ENCODE measurements at regions not wholly inside any gene's neighbourhood (a gene's known extent, or its start where the extent isn't known, plus 50 kb on each side); places are given as distances from the start of the nearest gene placed in this dataset.

DNA sequence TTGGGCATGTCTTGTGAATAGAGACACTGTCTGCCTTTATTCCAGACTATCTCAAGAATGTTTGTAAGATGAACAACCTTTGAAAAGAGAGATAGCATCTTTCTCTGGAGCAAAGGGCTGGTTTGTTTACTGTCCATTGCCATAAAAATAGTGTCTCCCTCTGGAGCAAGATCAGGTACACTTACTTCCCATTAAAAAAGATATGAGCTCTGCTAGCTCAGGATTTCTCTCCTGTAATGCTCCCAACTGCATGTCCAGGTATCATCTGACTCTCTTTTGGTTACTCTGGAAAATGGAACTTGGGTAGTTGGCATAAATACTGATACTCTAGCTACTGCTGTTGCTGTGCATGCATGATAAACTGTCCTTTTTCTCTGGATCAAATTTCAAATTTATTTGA is 381.1 kb downstream of the TFEC start:
- Histone ChIP-seq H3K9me3 (ENCODE audit: control insufficient read depth in 2 of 2, low read length in 2 of 2) (no peaks in the 10 kb centered on the region), H3K36me3 (ENCODE audit: control insufficient read depth in 2 of 2, insufficient read depth in 2 of 2, low read length in 2 of 2) (no peaks in the 10 kb centered on the region), H3K9ac (ENCODE audit: low read length in 2 of 2) (no peak overlapping the region)

GRCh38 chr7:115647712-115648111 is 382.9 kb downstream of the TFEC start:
- Histone ChIP-seq H3K36me3 (ENCODE audit: control insufficient read depth in 2 of 2, insufficient read depth in 2 of 2, low read length in 2 of 2) (no peaks in the 10 kb centered on the region), H3K27me3 (ENCODE audit: control insufficient read depth in 1 of 2, insufficient read depth in 2 of 2, low read length in 2 of 2) (no peaks in the 10 kb centered on the region), H3K9ac (ENCODE audit: low read length in 2 of 2) (no peak overlapping the region), H3K27ac (ENCODE audit: low read length) (no peak overlapping the region), H3K4me1 (ENCODE audit: control insufficient read depth, insufficient read depth, low read length) (no peaks in the 10 kb centered on the region), H3K9me3 (ENCODE audit: control insufficient read depth in 2 of 2, low read length in 2 of 2) (no peaks in the 10 kb centered on the region), H3K4me3 (ENCODE audit: low read length in 2 of 2) (no peak overlapping the region)

More for the DNA sequence above, 381.1 kb downstream of the TFEC start:
- Histone ChIP-seq H3K27ac (ENCODE audit: low read length) (no peak overlapping the region), H3K27me3 (ENCODE audit: control insufficient read depth in 1 of 2, insufficient read depth in 2 of 2, low read length in 2 of 2) (no peaks in the 10 kb centered on the region), H3K4me1 (ENCODE audit: control insufficient read depth, insufficient read depth, low read length) (no peaks in the 10 kb centered on the region), H3K4me3 (ENCODE audit: low read length in 2 of 2) (no peak overlapping the region)

DNA sequence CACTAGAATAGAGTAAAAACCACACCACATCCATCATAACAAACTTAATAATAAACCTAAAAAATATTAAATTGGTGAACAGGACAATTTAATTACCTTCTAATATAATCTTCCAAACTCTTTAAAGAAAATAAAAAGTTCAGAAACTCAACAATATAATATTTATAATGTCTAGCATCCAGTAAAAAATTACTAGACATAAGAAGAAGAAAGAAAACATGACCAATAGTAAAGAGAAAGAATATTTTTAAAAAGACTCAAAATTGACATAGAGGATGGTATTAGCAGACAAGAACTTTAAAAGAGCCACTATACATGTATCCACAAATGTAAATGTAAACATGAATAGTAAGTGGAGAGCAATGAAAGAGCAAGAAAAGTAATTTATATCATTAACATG is 388.4 kb downstream of the TFEC start:
- H3K4me3 ChIP-seq (ENCODE audit: low read length in 2 of 2), result no peak overlapping the region
- H3K27me3 ChIP-seq (ENCODE audit: control insufficient read depth in 1 of 2, insufficient read depth in 2 of 2, low read length in 2 of 2), result no peaks in the 10 kb centered on the region
- peaks cover 0 to 4% of the 10 kb centered on the region in 2 donors for H3K9me3 ChIP-seq (ENCODE audit: control insufficient read depth in 2 of 2, low read length in 2 of 2)
- no peaks in the 10 kb centered on the region for H3K36me3 ChIP-seq (ENCODE audit: control insufficient read depth in 2 of 2, insufficient read depth in 2 of 2, low read length in 2 of 2)
- no peak overlapping the region for H3K27ac ChIP-seq (ENCODE audit: low read length)
- H3K9ac ChIP-seq (ENCODE audit: low read length in 2 of 2), result no peak overlapping the region
- H3K4me1 ChIP-seq (ENCODE audit: control insufficient read depth, insufficient read depth, low read length), result no peaks in the 10 kb centered on the region

DNA sequence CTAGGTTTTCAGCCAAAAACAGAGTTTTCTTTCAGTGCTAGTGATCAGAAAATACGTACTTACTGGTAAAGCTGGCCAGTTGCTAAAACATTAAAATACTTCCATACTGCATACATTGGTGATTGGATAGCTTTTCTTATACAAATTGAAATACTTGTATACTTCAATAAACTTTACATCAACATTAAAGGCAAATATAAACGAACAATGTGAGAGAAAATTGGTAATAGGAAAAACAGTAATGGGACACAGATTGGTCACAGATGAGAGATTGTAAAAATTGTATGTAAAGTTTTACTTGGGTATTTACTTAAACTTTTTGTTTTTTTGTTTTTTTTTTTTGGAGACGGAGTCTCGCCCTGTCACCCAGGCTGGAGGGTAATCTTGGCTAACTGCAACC is 391.7 kb downstream of the TFEC start:
- Histone ChIP-seq H3K36me3 (ENCODE audit: control insufficient read depth in 2 of 2, insufficient read depth in 2 of 2, low read length in 2 of 2) (no peaks in the 10 kb centered on the region), H3K9ac (ENCODE audit: low read length in 2 of 2) (no peak overlapping the region), H3K9me3 (ENCODE audit: control insufficient read depth in 2 of 2, low read length in 2 of 2) (peaks cover 0 to 4% of the 10 kb centered on the region in 2 donors), H3K27ac (ENCODE audit: low read length) (no peak overlapping the region), H3K4me1 (ENCODE audit: control insufficient read depth, insufficient read depth, low read length) (no peaks in the 10 kb centered on the region), H3K27me3 (ENCODE audit: control insufficient read depth in 1 of 2, insufficient read depth in 2 of 2, low read length in 2 of 2) (no peaks in the 10 kb centered on the region), H3K4me3 (ENCODE audit: low read length in 2 of 2) (no peak overlapping the region)

DNA sequence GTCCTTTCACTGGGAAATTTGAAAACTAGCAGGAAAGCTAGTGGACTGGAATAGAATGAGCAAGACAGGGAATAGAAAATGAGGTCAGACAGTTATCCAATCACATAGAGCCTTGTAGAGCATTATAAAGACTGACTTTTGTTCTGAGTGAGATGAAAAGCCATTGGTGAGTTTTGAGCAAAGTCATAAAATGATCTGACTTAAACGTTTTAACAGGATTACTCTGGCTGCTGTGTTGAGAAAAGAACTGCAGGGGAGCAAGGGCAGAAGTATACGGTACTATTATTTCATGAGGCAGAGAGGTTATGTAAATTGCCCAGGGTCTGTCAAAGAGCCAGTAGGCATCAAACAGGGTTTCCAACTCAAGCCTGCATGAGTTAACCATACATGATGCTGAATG is 393.4 kb downstream of the TFEC start:
- H3K27ac ChIP-seq (ENCODE audit: low read length), result no peak overlapping the region
- no peaks in the 10 kb centered on the region for H3K4me1 ChIP-seq (ENCODE audit: control insufficient read depth, insufficient read depth, low read length)
- peaks cover 0 to 4% of the 10 kb centered on the region in 2 donors for H3K9me3 ChIP-seq (ENCODE audit: control insufficient read depth in 2 of 2, low read length in 2 of 2)
- no peaks in the 10 kb centered on the region for H3K27me3 ChIP-seq (ENCODE audit: control insufficient read depth in 1 of 2, insufficient read depth in 2 of 2, low read length in 2 of 2)
- no peak overlapping the region for H3K4me3 ChIP-seq (ENCODE audit: low read length in 2 of 2)
- H3K9ac ChIP-seq (ENCODE audit: low read length in 2 of 2), result no peak overlapping the region
- H3K36me3 ChIP-seq (ENCODE audit: control insufficient read depth in 2 of 2, insufficient read depth in 2 of 2, low read length in 2 of 2), result no peaks in the 10 kb centered on the region

GRCh38 chr7:115635876-115636275 is 394.7 kb downstream of the TFEC start:
- Histone ChIP-seq H3K36me3 (ENCODE audit: control insufficient read depth in 2 of 2, insufficient read depth in 2 of 2, low read length in 2 of 2) (no peaks in the 10 kb centered on the region), H3K4me3 (ENCODE audit: low read length in 2 of 2) (no peak overlapping the region), H3K9me3 (ENCODE audit: control insufficient read depth in 2 of 2, low read length in 2 of 2) (no peaks in the 10 kb centered on the region), H3K27me3 (ENCODE audit: control insufficient read depth in 1 of 2, insufficient read depth in 2 of 2, low read length in 2 of 2) (no peaks in the 10 kb centered on the region), H3K4me1 (ENCODE audit: control insufficient read depth, insufficient read depth, low read length) (no peaks in the 10 kb centered on the region), H3K9ac (ENCODE audit: low read length in 2 of 2) (no peak overlapping the region), H3K27ac (ENCODE audit: low read length) (no peak overlapping the region)

- no peak overlapping the region for H3K9ac ChIP-seq (ENCODE audit: low read length in 2 of 2)
- no peaks in the 10 kb centered on the region for H3K36me3 ChIP-seq (ENCODE audit: control insufficient read depth in 2 of 2, insufficient read depth in 2 of 2, low read length in 2 of 2)
- H3K4me3 ChIP-seq (ENCODE audit: low read length in 2 of 2), result no peak overlapping the region
- no peak overlapping the region for H3K27ac ChIP-seq (ENCODE audit: low read length)
- no peaks in the 10 kb centered on the region for H3K9me3 ChIP-seq (ENCODE audit: control insufficient read depth in 2 of 2, low read length in 2 of 2)
- no peaks in the 10 kb centered on the region for H3K27me3 ChIP-seq (ENCODE audit: control insufficient read depth in 1 of 2, insufficient read depth in 2 of 2, low read length in 2 of 2)
- no peaks in the 10 kb centered on the region for H3K4me1 ChIP-seq (ENCODE audit: control insufficient read depth, insufficient read depth, low read length)
Observed at GRCh38 chr7:115635376-115635775, 395.2 kb downstream of the TFEC start.

- no peaks in the 10 kb centered on the region for H3K9me3 ChIP-seq (ENCODE audit: control insufficient read depth in 2 of 2, low read length in 2 of 2)
- H3K4me3 ChIP-seq (ENCODE audit: low read length in 2 of 2), result no peak overlapping the region
- no peaks in the 10 kb centered on the region for H3K27me3 ChIP-seq (ENCODE audit: control insufficient read depth in 1 of 2, insufficient read depth in 2 of 2, low read length in 2 of 2)
- H3K36me3 ChIP-seq (ENCODE audit: control insufficient read depth in 2 of 2, insufficient read depth in 2 of 2, low read length in 2 of 2), result no peaks in the 10 kb centered on the region
- no peaks in the 10 kb centered on the region for H3K4me1 ChIP-seq (ENCODE audit: control insufficient read depth, insufficient read depth, low read length)
- no peak overlapping the region for H3K27ac ChIP-seq (ENCODE audit: low read length)
- no peak overlapping the region for H3K9ac ChIP-seq (ENCODE audit: low read length in 2 of 2)
Observed at GRCh38 chr7:115634633-115635032, 395.9 kb downstream of the TFEC start.

GRCh38 chr7:115632636-115633035 is 397.9 kb downstream of the TFEC start:
- no peaks in the 10 kb centered on the region for H3K36me3 ChIP-seq (ENCODE audit: control insufficient read depth in 2 of 2, insufficient read depth in 2 of 2, low read length in 2 of 2)
- no peak overlapping the region for H3K9ac ChIP-seq (ENCODE audit: low read length in 2 of 2)
- no peaks in the 10 kb centered on the region for H3K4me1 ChIP-seq (ENCODE audit: control insufficient read depth, insufficient read depth, low read length)
- H3K9me3 ChIP-seq (ENCODE audit: control insufficient read depth in 2 of 2, low read length in 2 of 2), result no peaks in the 10 kb centered on the region
- no peaks in the 10 kb centered on the region for H3K27me3 ChIP-seq (ENCODE audit: control insufficient read depth in 1 of 2, insufficient read depth in 2 of 2, low read length in 2 of 2)
- H3K4me3 ChIP-seq (ENCODE audit: low read length in 2 of 2), result no peak overlapping the region
- no peak overlapping the region for H3K27ac ChIP-seq (ENCODE audit: low read length)

GRCh38 chr7:115631782-115632181 is 398.8 kb downstream of the TFEC start:
- Histone ChIP-seq H3K4me1 (ENCODE audit: control insufficient read depth, insufficient read depth, low read length) (no peaks in the 10 kb centered on the region), H3K4me3 (ENCODE audit: low read length in 2 of 2) (no peak overlapping the region), H3K9ac (ENCODE audit: low read length in 2 of 2) (no peak overlapping the region), H3K27ac (ENCODE audit: low read length) (no peak overlapping the region), H3K9me3 (ENCODE audit: control insufficient read depth in 2 of 2, low read length in 2 of 2) (no peaks in the 10 kb centered on the region), H3K27me3 (ENCODE audit: control insufficient read depth in 1 of 2, insufficient read depth in 2 of 2, low read length in 2 of 2) (no peaks in the 10 kb centered on the region), H3K36me3 (ENCODE audit: control insufficient read depth in 2 of 2, insufficient read depth in 2 of 2, low read length in 2 of 2) (no peaks in the 10 kb centered on the region)

DNA sequence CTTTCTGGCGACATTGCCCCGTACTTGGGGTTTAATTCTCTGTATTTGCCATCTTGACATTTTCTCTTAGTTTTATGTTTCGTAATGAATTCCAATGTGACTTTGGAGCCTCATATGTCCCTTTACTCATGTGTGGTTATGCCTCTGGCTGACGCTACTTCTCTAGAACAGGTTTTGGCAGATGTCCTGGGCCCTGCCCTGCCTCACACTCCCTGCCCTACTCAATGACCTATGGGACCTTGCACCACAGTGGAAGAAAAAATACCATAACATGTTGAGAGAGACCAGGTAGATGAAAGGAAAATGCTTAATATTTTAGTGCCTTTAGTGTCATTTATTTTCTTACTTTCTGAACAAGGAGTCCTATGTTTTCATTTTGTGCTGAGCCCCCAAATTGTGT is 400.5 kb downstream of the TFEC start:
- no peak overlapping the region for H3K4me3 ChIP-seq (ENCODE audit: low read length in 2 of 2)
- H3K27me3 ChIP-seq (ENCODE audit: control insufficient read depth in 1 of 2, insufficient read depth in 2 of 2, low read length in 2 of 2), result no peaks in the 10 kb centered on the region
- no peaks in the 10 kb centered on the region for H3K9me3 ChIP-seq (ENCODE audit: control insufficient read depth in 2 of 2, low read length in 2 of 2)
- no peaks in the 10 kb centered on the region for H3K36me3 ChIP-seq (ENCODE audit: control insufficient read depth in 2 of 2, insufficient read depth in 2 of 2, low read length in 2 of 2)
- H3K27ac ChIP-seq (ENCODE audit: low read length), result no peak overlapping the region
- H3K9ac ChIP-seq (ENCODE audit: low read length in 2 of 2), result no peak overlapping the region
- H3K4me1 ChIP-seq (ENCODE audit: control insufficient read depth, insufficient read depth, low read length), result no peaks in the 10 kb centered on the region

DNA sequence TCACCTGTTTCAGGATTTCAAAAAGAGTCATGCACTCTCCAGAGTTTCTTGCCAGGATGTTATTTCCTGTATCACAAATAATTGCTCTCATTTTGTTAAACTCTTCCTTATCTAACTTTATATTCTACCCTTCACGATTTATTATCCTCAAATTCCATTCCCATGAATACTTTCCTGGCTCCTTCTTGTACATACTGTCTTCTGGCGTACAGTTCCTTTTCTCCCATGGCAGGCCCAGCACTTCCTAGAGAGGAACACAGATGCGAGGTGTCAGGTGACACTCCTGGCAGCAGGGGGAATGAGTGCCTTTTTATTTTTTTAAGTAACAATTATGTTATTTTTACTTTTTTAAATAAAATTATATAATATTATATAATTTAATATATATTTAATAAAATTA is 411.9 kb downstream of the TFEC start:
- no peak overlapping the region for H3K9ac ChIP-seq (ENCODE audit: low read length in 2 of 2)

More for the DNA sequence above, 411.9 kb downstream of the TFEC start:
- Histone ChIP-seq H3K4me1 (ENCODE audit: control insufficient read depth, insufficient read depth, low read length) (no peaks in the 10 kb centered on the region), H3K9me3 (ENCODE audit: control insufficient read depth in 2 of 2, low read length in 2 of 2) (no peaks in the 10 kb centered on the region), H3K36me3 (ENCODE audit: control insufficient read depth in 2 of 2, insufficient read depth in 2 of 2, low read length in 2 of 2) (no peaks in the 10 kb centered on the region), H3K27ac (ENCODE audit: low read length) (no peak overlapping the region), H3K4me3 (ENCODE audit: low read length in 2 of 2) (no peak overlapping the region), H3K27me3 (ENCODE audit: control insufficient read depth in 1 of 2, insufficient read depth in 2 of 2, low read length in 2 of 2) (no peaks in the 10 kb centered on the region)
